22Rv1 (cell line): ENCODE measurements at regions not wholly inside any gene's neighbourhood (a gene's known extent, or its start where the extent isn't known, plus 50 kb on each side); places are given as distances from the start of the nearest gene placed in this dataset.

Experiments
- CTCF ChIP-seq: fragments of 450-650 bp; IDR thresholded peaks from 2 replicates; pipeline ENCODE4 v1.5.1; 2017; ENCODE audit warnings: mild to moderate bottlenecking
- ZFX ChIP-seq: fragments of 450-650 bp; IDR thresholded peaks from 2 replicates; pipeline ENCODE4 v1.6.1; 2017; ENCODE audit warnings: antibody characterized with exemption, borderline replicate concordance

DNA sequence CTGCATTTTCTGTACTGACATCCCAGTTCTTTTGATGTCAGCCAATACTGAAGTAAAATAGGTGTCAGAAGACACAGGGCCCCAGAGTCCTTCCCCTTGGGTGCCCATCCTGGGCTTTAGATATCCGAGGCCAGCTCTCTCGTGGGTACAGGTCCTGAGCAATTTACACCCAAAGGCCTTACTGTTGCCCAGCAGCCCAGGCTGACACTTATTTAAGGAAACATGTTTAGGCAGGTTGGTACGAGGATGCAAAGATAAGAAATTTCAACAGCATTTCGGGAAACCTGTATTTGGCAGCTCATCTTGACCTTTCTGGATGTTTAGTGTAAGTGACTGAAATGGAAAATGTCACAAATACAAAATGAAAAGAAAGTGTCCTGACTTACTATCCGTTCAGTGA is 130.0 kb upstream of the IL12A start:
- TF ChIP-seq CTCF (no peak), ZFX (no peak)
